Neural progenitor cell (in vitro differentiated cells): ENCODE measurements at regions not wholly inside any gene's neighbourhood (a gene's known extent, or its start where the extent isn't known, plus 50 kb on each side); places are given as distances from the start of the nearest gene placed in this dataset.

Experiments
- EZH2 ChIP-seq: fragments of 200-600 bp; sonication (generic); IDR thresholded peaks from 2 replicates; pipeline ENCODE4 v1.6.1; 2017; ENCODE audit warnings: antibody characterized with exemption, mild to moderate bottlenecking, moderate library complexity
- TF ChIP-seq, protein P1 (sequence below): fragments of 200-600 bp; sonication (generic); IDR thresholded peaks from 2 replicates; pipeline ENCODE4 v1.5.1; 2017; ENCODE audit warnings: antibody characterized with exemption, mild to moderate bottlenecking

DNA sequence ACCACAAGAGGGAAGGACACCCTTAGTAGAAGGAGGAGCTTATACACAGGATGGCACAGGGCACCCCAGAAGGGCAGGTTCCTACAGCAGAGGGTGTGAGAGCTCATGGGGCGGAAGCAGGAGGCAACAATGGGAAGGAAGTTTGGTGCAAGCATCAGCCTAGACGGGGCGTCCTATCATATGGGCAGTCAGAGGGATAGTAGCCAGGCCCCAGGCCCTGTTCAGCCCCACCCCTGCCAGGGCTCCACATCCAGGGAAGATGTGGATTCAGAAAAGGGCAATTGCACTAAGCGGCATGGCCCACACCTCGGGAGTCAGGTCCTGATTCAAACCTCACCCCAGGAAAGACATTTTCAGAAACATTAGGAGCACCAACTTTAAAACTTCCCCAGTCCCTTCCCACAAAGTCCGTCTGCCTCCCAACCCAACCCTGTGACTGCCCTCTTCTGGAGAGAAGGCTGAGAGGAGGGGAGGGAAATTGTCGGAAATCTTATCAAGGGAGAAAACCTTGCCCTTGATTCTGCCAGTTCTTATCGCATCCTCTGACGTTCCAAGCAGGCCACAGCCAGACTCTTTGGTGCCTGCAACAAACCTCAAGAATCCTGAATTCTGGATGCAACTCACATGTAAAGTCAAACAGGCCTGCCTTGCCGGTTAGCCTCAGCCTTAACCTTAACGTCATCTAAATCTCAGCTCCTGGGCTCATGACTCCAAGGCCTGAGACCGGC, 198.8 kb upstream of the CDH5 start:
- TF ChIP-seq, protein P1, sequence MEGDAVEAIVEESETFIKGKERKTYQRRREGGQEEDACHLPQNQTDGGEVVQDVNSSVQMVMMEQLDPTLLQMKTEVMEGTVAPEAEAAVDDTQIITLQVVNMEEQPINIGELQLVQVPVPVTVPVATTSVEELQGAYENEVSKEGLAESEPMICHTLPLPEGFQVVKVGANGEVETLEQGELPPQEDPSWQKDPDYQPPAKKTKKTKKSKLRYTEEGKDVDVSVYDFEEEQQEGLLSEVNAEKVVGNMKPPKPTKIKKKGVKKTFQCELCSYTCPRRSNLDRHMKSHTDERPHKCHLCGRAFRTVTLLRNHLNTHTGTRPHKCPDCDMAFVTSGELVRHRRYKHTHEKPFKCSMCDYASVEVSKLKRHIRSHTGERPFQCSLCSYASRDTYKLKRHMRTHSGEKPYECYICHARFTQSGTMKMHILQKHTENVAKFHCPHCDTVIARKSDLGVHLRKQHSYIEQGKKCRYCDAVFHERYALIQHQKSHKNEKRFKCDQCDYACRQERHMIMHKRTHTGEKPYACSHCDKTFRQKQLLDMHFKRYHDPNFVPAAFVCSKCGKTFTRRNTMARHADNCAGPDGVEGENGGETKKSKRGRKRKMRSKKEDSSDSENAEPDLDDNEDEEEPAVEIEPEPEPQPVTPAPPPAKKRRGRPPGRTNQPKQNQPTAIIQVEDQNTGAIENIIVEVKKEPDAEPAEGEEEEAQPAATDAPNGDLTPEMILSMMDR = peak; percentile 50
- no peak for TF ChIP-seq EZH2
